Neural cell (in vitro differentiated cells): ENCODE measurements at regions not wholly inside any gene's neighbourhood (a gene's known extent, or its start where the extent isn't known, plus 50 kb on each side); places are given as distances from the start of the nearest gene placed in this dataset.

Experiments used
- H2AFZ ChIP-seq: fragments of 200-600, 300-800 bp; sonication (generic), shearing (Covaris generic); 2 replicates; pipeline ENCODE4 v1.6.0; 2014; ENCODE audit warnings: low read depth, mild to moderate bottlenecking, antibody characterized with exemption, low read length, moderate library complexity
- H3F3A ChIP-seq: fragments of 200-600 bp; shearing (Covaris generic); 2 replicates; pipeline ENCODE4 v1.6.1; 2016; ENCODE audit warnings: mild to moderate bottlenecking, moderate library complexity, mixed read lengths, antibody characterized with exemption, low read length; ENCODE audit not compliant: insufficient read depth, poor library complexity, severe bottlenecking
- H3K27ac ChIP-seq: fragments of 200-600, 300-800 bp; sonication (generic), shearing (Covaris generic); 2 replicates; pipeline ENCODE4 v1.5.1; 2014; ENCODE audit warnings: mild to moderate bottlenecking, low read length, moderate library complexity
- H3K27me3 ChIP-seq: fragments of 300-800, 200-600 bp; sonication (generic), shearing (Covaris generic); 2 replicates; pipeline ENCODE4 v1.6.0; 2014; ENCODE audit warnings: mild to moderate bottlenecking, low read depth, low read length, moderate library complexity; ENCODE audit not compliant: insufficient read depth
- H3K36me3 ChIP-seq: fragments of 300-800, 200-600 bp; sonication (generic), shearing (Covaris generic); 2 replicates; pipeline ENCODE4 v1.5.1; 2014; ENCODE audit warnings: mild to moderate bottlenecking, antibody characterized with exemption, low read length, moderate library complexity; ENCODE audit not compliant: insufficient read depth
- H3K4me2 ChIP-seq: fragments of 300-800, 200-600 bp; sonication (generic), shearing (Covaris generic); 2 replicates; pipeline ENCODE4 v1.6.0; 2014; ENCODE audit warnings: mild to moderate bottlenecking, low read length
- H3K4me3 ChIP-seq: fragments of 300-800, 200-600 bp; sonication (generic), shearing (Covaris generic); 2 replicates; pipeline ENCODE4 v1.5.1; 2014; ENCODE audit warnings: mild to moderate bottlenecking, low read length, moderate library complexity
- H3K79me2 ChIP-seq: fragments of 200-600 bp; shearing (Covaris generic); replicated peaks from 2 replicates; pipeline ENCODE4 v1.6.0; 2014; ENCODE audit warnings: mild to moderate bottlenecking, low read length, moderate library complexity; ENCODE audit not compliant: insufficient read depth
- H3K9ac ChIP-seq: fragments of 300-800, 200-600 bp; sonication (generic), shearing (Covaris generic); 2 replicates; pipeline ENCODE4 v1.6.1; 2016; ENCODE audit warnings: mild to moderate bottlenecking, low read length, mixed read lengths
- H3K9me2 ChIP-seq: fragments of 200-600 bp; shearing (Covaris generic); 2 replicates; pipeline ENCODE4 v1.6.1; 2016; ENCODE audit warnings: mild to moderate bottlenecking, low read length, mixed read lengths; ENCODE audit not compliant: insufficient read depth
- H3K9me3 ChIP-seq: fragments of 200-600, 300-800 bp; sonication (generic), shearing (Covaris generic); 2 replicates; pipeline ENCODE4 v1.6.1; 2016; ENCODE audit warnings: mild to moderate bottlenecking, mixed run types, low read length, moderate library complexity, mixed read lengths
- H4K20me1 ChIP-seq: fragments of 200-600 bp; shearing (Covaris generic); 2 replicates; pipeline ENCODE4 v1.6.1; 2016; ENCODE audit warnings: mild to moderate bottlenecking, mixed run types; ENCODE audit not compliant: insufficient read depth
- CTCF ChIP-seq: fragments of 450-650 bp; IDR thresholded peaks from 2 replicates; pipeline ENCODE4 v1.5.1; 2014; ENCODE audit warnings: antibody characterized with exemption, mild to moderate bottlenecking, moderate library complexity; ENCODE audit not compliant: poor library complexity, severe bottlenecking
- EP300 ChIP-seq: fragments of 450-650 bp; conservative IDR thresholded peaks from 2 replicates; pipeline ENCODE4 v1.6.1; 2014; ENCODE audit warnings: antibody characterized with exemption, mild to moderate bottlenecking, moderate library complexity; ENCODE audit not compliant: poor library complexity, severe bottlenecking
- EZH2 ChIP-seq: fragments of 200-600, 300-800 bp; shearing (Covaris generic), sonication (generic); IDR thresholded peaks from 2 replicates; pipeline ENCODE4 v1.6.1; 2014; ENCODE audit warnings: antibody characterized with exemption, low read length, borderline replicate concordance, mild to moderate bottlenecking; ENCODE audit not compliant: insufficient read depth, poor library complexity, severe bottlenecking
- MXI1 ChIP-seq: fragments of 450-650 bp; conservative IDR thresholded peaks from 2 replicates; pipeline ENCODE4 v1.6.1; 2014; ENCODE audit warnings: antibody characterized with exemption, mild to moderate bottlenecking; ENCODE audit not compliant: poor library complexity, severe bottlenecking
- POLR2AphosphoS5 ChIP-seq: IDR thresholded peaks from 2 replicates; pipeline ENCODE4 v1.6.1; 2012
- RAD21 ChIP-seq: fragments of 450-650 bp; conservative IDR thresholded peaks from 2 replicates; pipeline ENCODE4 v1.6.1; 2014; ENCODE audit warnings: antibody characterized with exemption, mild to moderate bottlenecking, moderate library complexity
- REST ChIP-seq: IDR thresholded peaks from 2 replicates; pipeline ENCODE4 v1.6.1; 2012; ENCODE audit warnings: borderline replicate concordance
- SMC3 ChIP-seq: fragments of 450-650 bp; conservative IDR thresholded peaks from 2 replicates; pipeline ENCODE4 v1.6.1; 2014; ENCODE audit warnings: antibody characterized with exemption, mild to moderate bottlenecking, moderate library complexity; ENCODE audit not compliant: poor library complexity
- TAF1 ChIP-seq: IDR thresholded peaks from 2 replicates; pipeline ENCODE4 v1.6.1; 2012; ENCODE audit warnings: low read depth

GRCh38 chr5:114204923-114205322 is 156.9 kb upstream of the KCNN2 start:
- no peak overlapping the region for H3K4me3 ChIP-seq
- H3K9ac ChIP-seq, result no peak overlapping the region
- H3K36me3 ChIP-seq, result no peaks in the 10 kb centered on the region
- TF ChIP-seq POLR2AphosphoS5 (no peak), CTCF (no peak), REST (no peak), RAD21 (no peak), MXI1 (no peak), TAF1 (no peak), EZH2 (no peak), SMC3 (no peak), EP300 (no peak)
- no peaks in the 10 kb centered on the region for H3K9me3 ChIP-seq
- no peaks in the 10 kb centered on the region for H4K20me1 ChIP-seq
- no peaks in the 10 kb centered on the region for H3F3A ChIP-seq
- no peak overlapping the region for H2AFZ ChIP-seq
- H3K4me2 ChIP-seq, result no peak overlapping the region
- no peak overlapping the region for H3K27ac ChIP-seq
- H3K27me3 ChIP-seq, result no peaks in the 10 kb centered on the region
- H3K79me2 ChIP-seq, result no peaks in the 10 kb centered on the region
- no peaks in the 10 kb centered on the region for H3K9me2 ChIP-seq

- H3K9ac ChIP-seq, result no peak overlapping the region
- TF ChIP-seq SMC3 (no peak), POLR2AphosphoS5 (no peak), TAF1 (no peak), REST (no peak), CTCF (no peak), EZH2 (no peak), MXI1 (no peak), RAD21 (no peak), EP300 (no peak)
- no peaks in the 10 kb centered on the region for H3K9me2 ChIP-seq
- no peaks in the 10 kb centered on the region for H3K36me3 ChIP-seq
- H3K4me2 ChIP-seq, result no peak overlapping the region
- H3K4me3 ChIP-seq, result no peak overlapping the region
- H3K27ac ChIP-seq, result no peak overlapping the region
- no peaks in the 10 kb centered on the region for H4K20me1 ChIP-seq
- H3K27me3 ChIP-seq, result no peaks in the 10 kb centered on the region
- no peak overlapping the region for H2AFZ ChIP-seq
- no peaks in the 10 kb centered on the region for H3K79me2 ChIP-seq
- no peaks in the 10 kb centered on the region for H3F3A ChIP-seq
- no peaks in the 10 kb centered on the region for H3K9me3 ChIP-seq
Measured at GRCh38 chr5:114206640-114207039, 155.2 kb upstream of the KCNN2 start.
